GM23338 (cell line): ENCODE measurements at regions not wholly inside any gene's neighbourhood (a gene's known extent, or its start where the extent isn't known, plus 50 kb on each side); places are given as distances from the start of the nearest gene placed in this dataset.

Source experiments
- ATAC-seq: fragments of 200-7000 bp; cut with Tn5 transposase; 3 replicates; pipeline ENCODE4 v1.9.1; 2020
- DNase-seq: peaks from one replicate; pipeline ENCODE4 v3.0.0-alpha.2; 2015; ENCODE audit warnings: low spot score
- H2AFZ ChIP-seq: fragments of 200-600 bp; sonication (generic); 2 replicates; pipeline ENCODE4 v1.8.0; 2016; ENCODE audit warnings: antibody characterized with exemption, mild to moderate bottlenecking, moderate library complexity
- H3F3A ChIP-seq: fragments of 200-600 bp; sonication (generic); replicated peaks from 2 replicates; pipeline ENCODE4 v1.8.0; 2017; ENCODE audit warnings: antibody characterized with exemption, mixed run types, low read depth
- H3K27ac ChIP-seq: fragments of 200-600 bp; sonication (generic); 2 replicates; pipeline ENCODE4 v1.6.1; 2016; ENCODE audit warnings: low read depth
- H3K27me3 ChIP-seq: fragments of 200-600 bp; sonication (generic); 2 replicates; pipeline ENCODE4 v1.8.0; 2016; ENCODE audit warnings: mild to moderate bottlenecking, mixed run types, moderate library complexity; ENCODE audit not compliant: insufficient read depth
- H3K36me3 ChIP-seq: fragments of 200-600 bp; sonication (generic); 2 replicates; pipeline ENCODE4 v1.8.0; 2016; ENCODE audit warnings: mild to moderate bottlenecking; ENCODE audit not compliant: insufficient read depth
- H3K4me1 ChIP-seq: fragments of 200-600 bp; sonication (generic); 2 replicates; pipeline ENCODE4 v1.8.0; 2016; ENCODE audit warnings: mild to moderate bottlenecking, moderate library complexity; ENCODE audit not compliant: insufficient read depth
- H3K4me2 ChIP-seq: fragments of 200-600 bp; sonication (generic); 2 replicates; pipeline ENCODE4 v1.7.1; 2017; ENCODE audit warnings: mixed run types
- H3K4me3 ChIP-seq: fragments of 200-600 bp; sonication (generic); 2 replicates; pipeline ENCODE4 v1.6.1; 2016; ENCODE audit warnings: mixed run types
- H3K79me2 ChIP-seq: fragments of 200-600 bp; sonication (generic); replicated peaks from 2 replicates; pipeline ENCODE4 v1.8.0; 2017; ENCODE audit warnings: mild to moderate bottlenecking; ENCODE audit not compliant: insufficient read depth
- H3K9me2 ChIP-seq: fragments of 200-600 bp; sonication (generic); 2 replicates; pipeline ENCODE4 v1.8.0; 2017; ENCODE audit not compliant: insufficient read depth
- H4K20me1 ChIP-seq: fragments of 200-600 bp; sonication (generic); replicated peaks from 2 replicates; pipeline ENCODE4 v1.8.0; 2017; ENCODE audit warnings: mild to moderate bottlenecking; ENCODE audit not compliant: insufficient read depth
- H3K27ac Mint-ChIP-seq: 2 replicates; pipeline ENCODE4 v1.8.0; 2020; ENCODE audit warnings: inconsistent platforms, mild to moderate bottlenecking, moderate library complexity, mixed read lengths
- H3K27me3 Mint-ChIP-seq: 3 replicates; pipeline ENCODE4 v1.8.0; 2022; ENCODE audit warnings: low read depth, mild to moderate bottlenecking, moderate library complexity, mixed read lengths, inconsistent platforms; ENCODE audit not compliant: insufficient read depth, poor library complexity
- H3K36me3 Mint-ChIP-seq: 3 replicates; pipeline ENCODE4 v1.8.0; 2021; ENCODE audit warnings: low read depth, mild to moderate bottlenecking, inconsistent platforms, moderate library complexity, mixed read lengths
- H3K4me1 Mint-ChIP-seq: 3 replicates; pipeline ENCODE4 v1.8.0; 2020; ENCODE audit warnings: mild to moderate bottlenecking, inconsistent platforms, mixed read lengths
- H3K4me3 Mint-ChIP-seq: 3 replicates; pipeline ENCODE4 v1.8.0; 2021; ENCODE audit warnings: moderate library complexity, mild to moderate bottlenecking, inconsistent platforms, mixed read lengths
- H3K9me3 Mint-ChIP-seq: 3 replicates; pipeline ENCODE4 v1.8.0; 2020; ENCODE audit warnings: moderate library complexity, mild to moderate bottlenecking, inconsistent platforms, mixed read lengths
- ETS1 ChIP-seq: IDR thresholded peaks from 2 replicates; pipeline ENCODE4 v1.6.1; 2016; ENCODE audit warnings: antibody characterized with exemption
- EZH2phosphoT487 ChIP-seq: fragments of 200-600 bp; sonication (generic); IDR thresholded peaks from one replicate; pipeline ENCODE4 v1.8.1; 2018; ENCODE audit warnings: antibody characterized with exemption; ENCODE audit not compliant: unreplicated experiment
- JUNB ChIP-seq: IDR thresholded peaks from one replicate; pipeline ENCODE4 v1.6.1; 2016; ENCODE audit warnings: antibody characterized with exemption; ENCODE audit not compliant: unreplicated experiment
- NANOG ChIP-seq: IDR thresholded peaks from 2 replicates; pipeline ENCODE4 v1.6.1; 2016; ENCODE audit warnings: antibody characterized with exemption, borderline replicate concordance
- POLR2AphosphoS5 ChIP-seq: IDR thresholded peaks from 2 replicates; pipeline ENCODE4 v1.6.1; 2016; ENCODE audit warnings: antibody characterized with exemption, low read depth
- REST ChIP-seq: IDR thresholded peaks from one replicate; pipeline ENCODE4 v1.6.1; 2018; ENCODE audit warnings: antibody characterized with exemption; ENCODE audit not compliant: unreplicated experiment
- STAT1 ChIP-seq: IDR thresholded peaks from one replicate; pipeline ENCODE4 v1.6.1; 2016; ENCODE audit warnings: antibody characterized with exemption; ENCODE audit not compliant: unreplicated experiment
- ZNF114 ChIP-seq: fragments of 250-450 bp; sonication (Bioruptor Pico); IDR thresholded peaks from 2 replicates; pipeline ENCODE4 v1.5.0; 2020; ENCODE audit warnings: mild to moderate bottlenecking, moderate library complexity
- ZNF331 ChIP-seq: fragments of 250-450 bp; sonication (Bioruptor Pico); IDR thresholded peaks from 2 replicates; pipeline ENCODE4 v1.5.0; 2020; ENCODE audit warnings: low read depth, mild to moderate bottlenecking, moderate library complexity
- TF ChIP-seq, protein P1 (sequence below): fragments of 250-450 bp; sonication (Bioruptor Pico); IDR thresholded peaks from 2 replicates; pipeline ENCODE4 v1.5.0; 2020; ENCODE audit warnings: mild to moderate bottlenecking, moderate library complexity
- TF ChIP-seq, protein P2 (sequence below), 2 experiments: fragments of 200-600 bp in 1 of 2; sonication (generic) in 1 of 2; conservative IDR thresholded peaks; 2 replicates each; pipeline versions ENCODE4 v1.5.1 to v1.6.1; 2016 to 2017; ENCODE audit warnings: antibody characterized with exemption in 2 of 2, low read depth in 2 of 2, mild to moderate bottlenecking in 2 of 2, moderate library complexity in 1 of 2

DNA sequence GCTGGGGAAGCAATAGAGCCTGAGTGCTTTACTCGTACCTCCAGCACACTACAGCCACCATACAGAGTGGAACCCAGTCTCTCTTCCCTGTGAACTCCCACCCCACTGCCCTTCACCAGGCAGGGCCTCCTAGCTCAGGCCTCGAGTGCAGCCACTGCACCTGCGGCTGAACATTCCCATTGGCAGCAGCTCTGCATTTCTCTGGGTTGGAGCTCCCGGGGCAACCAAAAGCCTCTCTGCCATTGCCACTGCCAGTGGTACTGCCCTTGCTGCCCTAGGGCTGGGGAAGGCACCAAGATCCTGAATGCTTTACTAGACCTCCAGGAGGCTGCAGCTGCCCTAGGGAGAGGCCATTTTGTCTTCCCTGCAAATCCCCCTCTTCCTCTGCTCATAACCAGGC, 266.8 kb downstream of the TDRD3 start:
- H3K79me2 ChIP-seq: no peaks in the 10 kb centered on the region
- H3K27ac ChIP-seq: no peak overlapping the region
- no peaks in the 10 kb centered on the region for H3K27me3 ChIP-seq
- H4K20me1 ChIP-seq: no peaks in the 10 kb centered on the region
- DNase-seq (no peak), ATAC-seq (no peak)
- H3K9me2 ChIP-seq: no peaks in the 10 kb centered on the region; the same call in 1 of the 2 replicates
- H3K36me3 Mint-ChIP-seq: no peaks in the 10 kb centered on the region
- H3K27ac Mint-ChIP-seq: no peak overlapping the region
- H3K4me1 Mint-ChIP-seq: no peaks in the 10 kb centered on the region
- peaks cover 2% of the 10 kb centered on the region; the same call in 2 of the 3 replicates for H3K9me3 Mint-ChIP-seq
- H3K4me3 ChIP-seq: no peak overlapping the region
- no peak for TF ChIP-seq ZNF114
- TF ChIP-seq EZH2phosphoT487: no peak
- TF ChIP-seq REST: no peak
- TF ChIP-seq ETS1: no peak
- no peak for TF ChIP-seq STAT1
- TF ChIP-seq, protein P1, sequence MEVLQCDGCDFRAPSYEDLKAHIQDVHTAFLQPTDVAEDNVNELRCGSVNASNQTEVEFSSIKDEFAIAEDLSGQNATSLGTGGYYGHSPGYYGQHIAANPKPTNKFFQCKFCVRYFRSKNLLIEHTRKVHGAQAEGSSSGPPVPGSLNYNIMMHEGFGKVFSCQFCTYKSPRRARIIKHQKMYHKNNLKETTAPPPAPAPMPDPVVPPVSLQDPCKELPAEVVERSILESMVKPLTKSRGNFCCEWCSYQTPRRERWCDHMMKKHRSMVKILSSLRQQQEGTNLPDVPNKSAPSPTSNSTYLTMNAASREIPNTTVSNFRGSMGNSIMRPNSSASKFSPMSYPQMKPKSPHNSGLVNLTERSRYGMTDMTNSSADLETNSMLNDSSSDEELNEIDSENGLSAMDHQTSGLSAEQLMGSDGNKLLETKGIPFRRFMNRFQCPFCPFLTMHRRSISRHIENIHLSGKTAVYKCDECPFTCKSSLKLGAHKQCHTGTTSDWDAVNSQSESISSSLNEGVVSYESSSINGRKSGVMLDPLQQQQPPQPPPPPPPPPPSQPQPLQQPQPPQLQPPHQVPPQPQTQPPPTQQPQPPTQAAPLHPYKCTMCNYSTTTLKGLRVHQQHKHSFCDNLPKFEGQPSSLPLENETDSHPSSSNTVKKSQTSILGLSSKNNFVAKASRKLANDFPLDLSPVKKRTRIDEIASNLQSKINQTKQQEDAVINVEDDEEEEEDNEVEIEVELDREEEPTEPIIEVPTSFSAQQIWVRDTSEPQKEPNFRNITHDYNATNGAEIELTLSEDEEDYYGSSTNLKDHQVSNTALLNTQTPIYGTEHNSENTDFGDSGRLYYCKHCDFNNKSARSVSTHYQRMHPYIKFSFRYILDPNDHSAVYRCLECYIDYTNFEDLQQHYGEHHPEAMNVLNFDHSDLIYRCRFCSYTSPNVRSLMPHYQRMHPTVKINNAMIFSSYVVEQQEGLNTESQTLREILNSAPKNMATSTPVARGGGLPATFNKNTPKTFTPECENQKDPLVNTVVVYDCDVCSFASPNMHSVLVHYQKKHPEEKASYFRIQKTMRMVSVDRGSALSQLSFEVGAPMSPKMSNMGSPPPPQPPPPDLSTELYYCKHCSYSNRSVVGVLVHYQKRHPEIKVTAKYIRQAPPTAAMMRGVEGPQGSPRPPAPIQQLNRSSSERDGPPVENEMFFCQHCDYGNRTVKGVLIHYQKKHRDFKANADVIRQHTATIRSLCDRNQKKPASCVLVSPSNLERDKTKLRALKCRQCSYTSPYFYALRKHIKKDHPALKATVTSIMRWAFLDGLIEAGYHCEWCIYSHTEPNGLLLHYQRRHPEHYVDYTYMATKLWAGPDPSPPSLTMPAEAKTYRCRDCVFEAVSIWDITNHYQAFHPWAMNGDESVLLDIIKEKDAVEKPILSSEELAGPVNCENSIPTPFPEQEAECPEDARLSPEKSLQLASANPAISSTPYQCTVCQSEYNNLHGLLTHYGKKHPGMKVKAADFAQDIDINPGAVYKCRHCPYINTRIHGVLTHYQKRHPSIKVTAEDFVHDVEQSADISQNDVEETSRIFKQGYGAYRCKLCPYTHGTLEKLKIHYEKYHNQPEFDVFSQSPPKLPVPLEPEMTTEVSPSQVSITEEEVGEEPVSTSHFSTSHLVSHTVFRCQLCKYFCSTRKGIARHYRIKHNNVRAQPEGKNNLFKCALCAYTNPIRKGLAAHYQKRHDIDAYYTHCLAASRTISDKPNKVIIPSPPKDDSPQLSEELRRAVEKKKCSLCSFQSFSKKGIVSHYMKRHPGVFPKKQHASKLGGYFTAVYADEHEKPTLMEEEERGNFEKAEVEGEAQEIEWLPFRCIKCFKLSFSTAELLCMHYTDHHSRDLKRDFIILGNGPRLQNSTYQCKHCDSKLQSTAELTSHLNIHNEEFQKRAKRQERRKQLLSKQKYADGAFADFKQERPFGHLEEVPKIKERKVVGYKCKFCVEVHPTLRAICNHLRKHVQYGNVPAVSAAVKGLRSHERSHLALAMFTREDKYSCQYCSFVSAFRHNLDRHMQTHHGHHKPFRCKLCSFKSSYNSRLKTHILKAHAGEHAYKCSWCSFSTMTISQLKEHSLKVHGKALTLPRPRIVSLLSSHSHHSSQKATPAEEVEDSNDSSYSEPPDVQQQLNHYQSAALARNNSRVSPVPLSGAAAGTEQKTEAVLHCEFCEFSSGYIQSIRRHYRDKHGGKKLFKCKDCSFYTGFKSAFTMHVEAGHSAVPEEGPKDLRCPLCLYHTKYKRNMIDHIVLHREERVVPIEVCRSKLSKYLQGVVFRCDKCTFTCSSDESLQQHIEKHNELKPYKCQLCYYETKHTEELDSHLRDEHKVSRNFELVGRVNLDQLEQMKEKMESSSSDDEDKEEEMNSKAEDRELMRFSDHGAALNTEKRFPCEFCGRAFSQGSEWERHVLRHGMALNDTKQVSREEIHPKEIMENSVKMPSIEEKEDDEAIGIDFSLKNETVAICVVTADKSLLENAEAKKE: no peak
- TF ChIP-seq ZNF331 (CRISPR knock-in tag): no peak
- TF ChIP-seq NANOG: no peak
- TF ChIP-seq, protein P2, sequence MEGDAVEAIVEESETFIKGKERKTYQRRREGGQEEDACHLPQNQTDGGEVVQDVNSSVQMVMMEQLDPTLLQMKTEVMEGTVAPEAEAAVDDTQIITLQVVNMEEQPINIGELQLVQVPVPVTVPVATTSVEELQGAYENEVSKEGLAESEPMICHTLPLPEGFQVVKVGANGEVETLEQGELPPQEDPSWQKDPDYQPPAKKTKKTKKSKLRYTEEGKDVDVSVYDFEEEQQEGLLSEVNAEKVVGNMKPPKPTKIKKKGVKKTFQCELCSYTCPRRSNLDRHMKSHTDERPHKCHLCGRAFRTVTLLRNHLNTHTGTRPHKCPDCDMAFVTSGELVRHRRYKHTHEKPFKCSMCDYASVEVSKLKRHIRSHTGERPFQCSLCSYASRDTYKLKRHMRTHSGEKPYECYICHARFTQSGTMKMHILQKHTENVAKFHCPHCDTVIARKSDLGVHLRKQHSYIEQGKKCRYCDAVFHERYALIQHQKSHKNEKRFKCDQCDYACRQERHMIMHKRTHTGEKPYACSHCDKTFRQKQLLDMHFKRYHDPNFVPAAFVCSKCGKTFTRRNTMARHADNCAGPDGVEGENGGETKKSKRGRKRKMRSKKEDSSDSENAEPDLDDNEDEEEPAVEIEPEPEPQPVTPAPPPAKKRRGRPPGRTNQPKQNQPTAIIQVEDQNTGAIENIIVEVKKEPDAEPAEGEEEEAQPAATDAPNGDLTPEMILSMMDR (conservative IDR thresholded peaks at IDR 0.05; ENCODE audit: low read depth in 2 of 2): no peak
- TF ChIP-seq JUNB: no peak
- no peak for TF ChIP-seq POLR2AphosphoS5
- no peaks in the 10 kb centered on the region for H3K36me3 ChIP-seq
- H3K27me3 Mint-ChIP-seq: no peaks in the 10 kb centered on the region
- no peak overlapping the region for H3K4me3 Mint-ChIP-seq
- no peaks in the 10 kb centered on the region for H3K4me1 ChIP-seq
- H2AFZ ChIP-seq: peak overlapping the region; percentile 74; the same call in 1 of the 2 replicates
- H3F3A ChIP-seq: no peaks in the 10 kb centered on the region
- H3K4me2 ChIP-seq: no peak overlapping the region
